Retinal pigment epithelial cell (primary cell): ENCODE measurements at regions not wholly inside any gene's neighbourhood (a gene's known extent, or its start where the extent isn't known, plus 50 kb on each side); places are given as distances from the start of the nearest gene placed in this dataset.

ENCODE experiments used
- DNase-seq: peaks from one replicate; pipeline ENCODE4 v3.0.0-alpha.2; 2010; ENCODE audit warnings: low read depth
- H3K4me3 ChIP-seq: 2 replicates; pipeline ENCODE4 v1.5.1; 2011; ENCODE audit warnings: mild to moderate bottlenecking, low read length, control low read depth, moderate library complexity
- CTCF ChIP-seq: conservative IDR thresholded peaks from 2 replicates; pipeline ENCODE4 v1.5.1; 2011; ENCODE audit warnings: low read depth, low read length, control low read depth, inconsistent platforms

DNA sequence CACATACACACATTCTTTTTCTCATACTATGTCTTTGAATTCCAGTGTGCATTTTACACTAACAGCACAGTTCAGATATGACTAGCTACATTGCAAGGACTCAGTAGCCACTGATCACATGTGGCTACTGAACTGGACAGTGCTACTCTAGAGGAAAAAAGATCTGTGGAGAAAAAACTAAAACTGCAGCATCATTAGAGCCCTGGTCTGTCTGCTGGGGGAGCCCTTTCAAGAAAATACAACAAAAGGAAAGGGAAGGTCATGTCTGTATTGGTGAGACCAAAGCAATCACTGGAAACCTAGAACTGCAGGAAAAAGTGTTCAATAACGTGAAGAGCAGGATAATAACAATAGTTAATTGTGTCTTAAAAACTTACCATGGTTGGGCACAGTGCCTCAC lies 132.3 kb upstream of the JARID2 start:
- H3K4me3 ChIP-seq, result no peak overlapping the region
- no peak for TF ChIP-seq CTCF
- DNase-seq, result no peak

DNA sequence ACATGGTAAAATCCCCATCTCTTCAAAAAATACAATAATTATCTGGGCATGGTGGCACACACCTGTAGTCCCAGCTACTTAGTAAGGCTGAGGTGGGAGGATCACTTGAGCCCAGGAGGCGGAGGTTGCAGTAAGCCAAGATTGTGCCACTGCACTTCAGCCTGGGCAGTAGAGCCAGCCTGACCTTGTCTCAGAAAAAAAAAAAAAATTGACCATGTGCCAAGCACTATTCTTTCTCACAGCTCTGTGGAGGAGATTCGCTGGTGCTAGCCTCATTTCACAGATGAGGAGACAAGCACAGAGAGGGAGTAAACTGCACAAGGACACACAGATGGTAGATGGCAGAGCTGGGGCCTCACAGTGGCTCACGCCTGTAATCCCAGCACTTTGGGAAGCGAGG lies 131.8 kb upstream of the JARID2 start:
- no peak overlapping the region for H3K4me3 ChIP-seq
- no peak for TF ChIP-seq CTCF
- DNase-seq, result no peak

GRCh38 chr6:15116889-15117288 lies 129.0 kb upstream of the JARID2 start:
- TF ChIP-seq CTCF, result no peak
- DNase-seq, result no peak
- no peak overlapping the region for H3K4me3 ChIP-seq

DNA sequence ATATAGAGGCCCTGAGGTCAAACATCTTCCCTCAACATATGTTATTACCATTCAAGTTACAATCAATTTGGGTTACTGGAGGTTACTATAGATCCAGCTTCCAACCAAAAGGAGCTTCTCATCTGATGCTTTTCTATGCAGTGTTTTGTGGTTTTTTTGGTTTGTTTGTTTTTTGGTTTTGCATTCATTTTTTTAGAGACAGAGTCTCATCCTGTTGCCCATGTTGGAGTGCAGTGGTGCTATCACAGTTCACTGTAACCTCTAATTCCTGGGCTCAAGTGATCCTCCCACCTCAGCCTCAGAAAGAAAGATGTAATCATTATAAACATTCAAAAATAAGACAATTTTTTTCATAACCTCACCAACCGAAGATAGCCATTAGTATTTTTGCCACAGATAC lies 124.4 kb upstream of the JARID2 start:
- no peak for DNase-seq
- no peak overlapping the region for H3K4me3 ChIP-seq
- TF ChIP-seq CTCF, result no peak

DNA sequence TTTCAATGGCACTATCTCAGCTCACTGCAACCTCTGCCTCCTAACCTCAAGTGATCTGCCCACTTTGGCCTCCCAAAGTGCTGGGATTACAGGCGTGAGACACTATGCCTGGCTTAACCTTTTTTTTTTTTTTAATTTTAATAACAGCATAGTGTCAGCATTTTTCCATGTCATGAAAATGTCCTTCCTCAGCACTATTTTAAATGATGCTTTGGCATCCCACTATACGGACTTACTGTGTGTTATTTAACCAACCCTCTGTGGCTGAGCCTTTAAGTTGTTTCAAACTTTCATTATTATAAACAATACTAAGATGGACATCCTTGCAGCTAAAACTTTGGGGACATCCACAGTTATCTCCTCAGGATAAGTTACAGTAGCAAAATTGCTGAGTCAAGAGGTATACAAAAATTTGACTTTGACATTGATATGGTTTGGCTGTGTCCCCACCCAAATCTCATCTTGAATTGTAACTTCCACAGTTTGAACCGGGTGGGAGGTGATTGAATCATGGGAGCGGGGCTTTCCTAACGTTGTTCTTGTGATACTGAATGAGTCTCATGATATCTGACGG lies 123.8 kb upstream of the JARID2 start:
- no peak overlapping the region for H3K4me3 ChIP-seq
- DNase-seq, result no peak
- no peak for TF ChIP-seq CTCF

DNA sequence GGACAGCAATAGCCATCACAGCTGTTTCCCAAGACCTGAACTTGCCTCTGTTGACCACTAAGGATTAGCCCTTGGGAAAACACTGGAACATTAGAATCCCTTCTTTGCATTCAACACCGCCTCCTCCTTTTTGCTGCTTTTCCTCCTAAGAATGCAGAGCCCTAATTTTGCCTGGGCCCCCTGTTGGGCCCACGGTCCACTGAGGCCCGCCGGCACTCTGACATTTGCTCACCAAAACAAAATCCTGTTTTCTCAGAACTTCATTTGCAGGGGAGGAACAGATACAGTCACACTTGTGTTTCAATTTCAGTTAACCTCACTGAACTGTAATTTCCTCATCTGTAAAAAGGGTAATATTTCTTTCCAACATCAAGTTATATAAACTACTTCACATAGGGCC lies 116.0 kb upstream of the JARID2 start:
- H3K4me3 ChIP-seq, result no peak overlapping the region
- no peak for DNase-seq
- TF ChIP-seq CTCF, result no peak

DNA sequence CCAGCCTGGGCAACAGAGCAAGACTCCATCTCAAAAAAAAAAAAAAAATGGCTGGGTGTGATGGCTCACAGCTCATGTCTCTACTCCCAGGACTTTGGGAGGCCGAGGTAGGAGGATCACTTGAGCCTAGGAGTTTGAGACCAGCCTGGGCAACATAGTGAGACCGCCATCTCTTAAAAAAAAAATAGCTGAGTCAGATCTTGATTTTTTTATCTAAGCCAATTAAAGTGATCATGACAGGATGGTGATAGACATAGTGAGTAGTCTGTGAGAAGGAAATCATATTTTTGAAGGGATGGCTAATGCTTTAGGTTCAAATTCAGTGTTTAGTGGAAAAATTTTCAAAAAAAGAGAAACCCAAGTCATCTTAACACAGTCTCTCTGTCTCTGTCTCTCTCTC lies 114.6 kb upstream of the JARID2 start:
- TF ChIP-seq CTCF, result no peak
- no peak for DNase-seq
- no peak overlapping the region for H3K4me3 ChIP-seq
